IPS DF 4.7 (cell line): ENCODE measurements at regions not wholly inside any gene's neighbourhood (a gene's known extent, or its start where the extent isn't known, plus 50 kb on each side); places are given as distances from the start of the nearest gene placed in this dataset.
A peak's percentile ranks its signal among the peaks of the same experiment; 100 is the strongest.
"Not testable (repeated sequence)": the region's sequence is repeated elsewhere in the genome, so short reads cannot be mapped to it uniquely, and the experiment has no call there.

Experiments used
- DNase-seq: peaks from one replicate; pipeline ENCODE4 v3.0.0-alpha.2; 2013; ENCODE audit warnings: low spot score; ENCODE audit errors: extremely low read depth

DNA sequence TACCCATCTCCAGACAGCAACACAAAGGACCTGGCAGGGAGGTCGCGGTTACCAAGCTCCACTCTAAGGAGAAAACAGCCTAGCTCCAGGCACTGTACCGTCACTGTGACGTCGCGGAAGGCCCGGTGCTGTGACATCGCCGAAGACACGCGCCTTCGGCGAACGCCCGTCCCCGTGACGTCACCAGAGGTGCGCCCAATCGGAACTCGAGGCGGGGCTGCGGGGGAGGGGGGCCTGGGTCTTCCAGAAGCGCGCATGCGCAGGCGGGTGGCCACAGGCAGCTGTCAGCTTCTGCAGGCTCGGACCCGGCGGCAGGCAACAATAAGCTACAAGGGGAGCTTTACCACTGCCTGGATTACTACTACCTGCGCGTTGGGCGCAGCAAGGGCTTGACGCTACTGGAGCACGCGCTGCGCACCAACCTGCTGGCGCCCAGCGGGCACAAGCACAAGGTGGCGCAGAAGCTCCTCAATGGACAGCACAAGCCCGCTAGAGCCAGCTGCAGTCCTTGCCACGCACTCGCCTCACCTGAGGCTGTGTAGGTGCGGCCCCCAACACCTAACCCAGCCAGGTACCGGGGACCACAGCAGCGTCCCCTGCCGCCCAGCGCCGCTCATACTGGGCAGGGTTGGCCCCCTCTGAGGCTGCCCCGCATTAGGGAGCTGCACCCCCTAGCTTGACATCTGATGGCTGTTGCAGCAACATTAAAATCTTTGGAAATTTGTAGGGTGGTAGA is 208.4 kb downstream of the TPST1 start:
- peak; percentile 60 for DNase-seq

DNA sequence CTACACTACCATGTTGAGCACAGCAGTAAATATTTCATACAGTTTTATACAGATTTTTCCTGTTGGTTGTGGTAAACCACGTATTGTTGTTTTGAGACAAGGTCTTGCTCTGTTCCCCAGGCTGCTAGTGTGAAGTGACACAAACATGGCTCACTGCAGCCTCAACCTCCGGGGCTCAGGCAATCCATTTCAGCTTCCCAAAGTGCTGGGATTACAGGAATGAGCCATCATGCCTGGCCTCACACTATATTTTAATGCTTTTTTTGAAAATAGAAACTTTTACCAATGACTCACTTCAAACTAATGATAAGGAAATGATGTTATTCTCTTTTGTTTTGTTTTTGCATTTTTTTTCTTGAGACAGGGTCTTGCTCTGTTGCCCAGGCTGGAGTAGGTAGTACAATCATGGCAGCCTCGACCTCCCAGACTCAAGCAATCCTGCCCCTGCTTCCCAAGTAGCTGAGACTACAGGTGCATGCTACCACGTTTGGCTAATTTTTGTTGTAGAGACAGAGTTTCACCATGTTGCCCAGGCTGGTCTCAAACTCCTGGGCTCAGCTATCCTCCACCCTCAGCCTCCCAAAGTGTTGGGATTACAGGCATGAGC is 210.6 kb downstream of the TPST1 start:
- DNase-seq = no peak

DNA sequence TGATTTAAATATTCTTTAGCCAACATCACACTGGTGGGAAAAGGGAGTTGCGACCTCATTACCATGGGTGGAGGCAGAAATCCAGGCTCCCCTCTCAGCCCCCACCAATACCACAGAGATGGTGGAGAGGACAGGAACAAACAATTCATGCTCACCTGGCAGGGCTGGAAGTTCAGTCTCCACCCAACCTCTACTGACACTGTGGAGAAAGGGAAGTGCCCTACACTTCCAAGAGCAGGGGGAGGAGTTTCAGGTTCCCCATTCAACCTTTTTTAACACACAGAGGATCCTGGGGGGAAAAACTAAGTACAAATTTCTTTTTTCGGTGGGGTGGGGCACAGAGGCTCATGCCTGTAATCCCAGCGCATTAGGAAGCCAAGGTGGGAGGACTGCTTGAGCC is 210.1 kb upstream of the KCTD7 start:
- no peak for DNase-seq

DNA sequence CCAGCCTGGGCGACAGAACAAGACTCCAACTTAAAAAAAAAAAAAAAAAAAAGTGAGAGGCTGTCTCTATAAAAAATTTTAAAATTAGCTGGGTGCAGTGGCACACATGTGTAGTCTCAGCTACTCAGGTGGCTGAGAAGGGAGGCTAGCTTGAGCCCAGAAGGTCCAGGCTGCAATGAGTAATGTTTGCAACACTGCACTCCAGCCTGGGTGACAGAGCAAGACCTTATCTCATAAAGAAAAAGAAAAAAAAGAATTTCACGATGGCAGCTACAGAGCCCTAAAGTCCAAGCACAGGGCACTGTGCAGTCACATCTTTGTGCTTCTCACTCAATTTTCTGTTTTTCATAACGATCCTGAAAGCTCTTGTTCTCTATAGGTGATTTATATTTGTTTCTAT is 209.5 kb upstream of the KCTD7 start:
- DNase-seq = no peak

DNA sequence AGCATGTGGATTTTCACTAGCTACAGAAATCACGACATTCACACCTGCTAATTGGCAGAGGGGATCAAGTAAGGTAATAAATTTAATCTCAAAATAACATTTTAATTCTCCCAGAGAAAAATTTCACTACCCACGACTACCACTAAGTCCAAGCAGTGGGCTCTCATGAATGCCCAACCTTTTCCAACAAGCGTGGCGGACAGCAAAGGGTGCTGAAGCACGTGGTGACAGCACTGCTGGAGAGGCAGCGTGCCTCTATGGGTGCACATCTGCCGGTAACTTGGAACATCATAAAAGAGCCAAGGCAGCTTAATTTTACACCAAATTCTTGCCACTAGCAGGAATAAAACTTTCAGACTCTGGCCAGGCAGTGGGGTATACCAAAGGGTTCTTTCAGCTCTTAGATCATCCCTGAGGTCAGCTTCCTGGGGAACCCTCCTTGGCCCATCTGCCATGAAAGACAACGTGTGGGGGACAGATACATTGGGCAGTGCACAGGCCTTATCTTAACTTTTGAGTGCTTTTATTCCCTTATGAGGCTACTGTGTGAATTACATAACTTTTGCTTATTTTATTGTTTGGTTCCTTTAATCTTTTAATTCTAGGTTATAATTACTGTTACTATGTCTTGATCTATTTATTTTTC is 206.7 kb upstream of the KCTD7 start:
- DNase-seq = no peak

DNA sequence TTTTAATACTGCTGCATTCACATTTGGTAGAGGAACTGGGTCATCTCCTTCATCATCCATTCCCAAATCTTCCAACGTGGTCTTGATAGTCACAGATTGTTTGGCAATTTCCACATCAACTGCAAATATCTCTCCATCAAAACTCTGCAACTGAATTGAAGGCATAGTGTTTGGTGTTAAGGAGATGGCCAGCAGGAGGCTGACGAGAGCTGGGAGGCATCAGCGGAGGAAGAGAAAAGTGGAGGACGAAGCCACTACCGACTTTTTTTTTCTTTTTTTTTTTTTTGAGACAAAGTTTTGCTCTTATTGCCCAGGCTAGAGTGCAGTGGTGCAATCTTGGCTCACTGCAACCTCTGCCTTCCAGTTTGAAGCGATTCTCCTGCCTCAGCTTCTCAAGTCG is 205.0 kb upstream of the KCTD7 start:
- DNase-seq = no peak

DNA sequence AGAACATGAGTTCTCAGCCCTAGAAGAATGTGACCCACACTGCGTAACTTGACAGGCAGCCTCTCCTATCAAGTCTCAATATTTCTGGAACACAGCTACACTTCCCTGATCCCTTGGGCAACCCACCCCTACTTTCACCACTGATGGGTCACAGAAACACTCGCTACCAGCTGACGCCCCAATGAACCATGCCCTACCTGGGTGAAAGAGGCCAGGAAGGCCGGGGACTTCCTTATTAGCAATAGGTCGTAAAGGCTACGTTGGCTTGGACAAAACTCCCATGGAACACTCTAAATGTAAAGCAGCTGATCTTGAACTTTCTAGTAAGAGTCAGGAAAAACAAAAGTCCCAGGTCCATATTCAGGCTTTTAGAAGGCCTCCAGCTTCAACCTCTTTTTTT is 202.3 kb upstream of the KCTD7 start:
- DNase-seq = no peak

DNA sequence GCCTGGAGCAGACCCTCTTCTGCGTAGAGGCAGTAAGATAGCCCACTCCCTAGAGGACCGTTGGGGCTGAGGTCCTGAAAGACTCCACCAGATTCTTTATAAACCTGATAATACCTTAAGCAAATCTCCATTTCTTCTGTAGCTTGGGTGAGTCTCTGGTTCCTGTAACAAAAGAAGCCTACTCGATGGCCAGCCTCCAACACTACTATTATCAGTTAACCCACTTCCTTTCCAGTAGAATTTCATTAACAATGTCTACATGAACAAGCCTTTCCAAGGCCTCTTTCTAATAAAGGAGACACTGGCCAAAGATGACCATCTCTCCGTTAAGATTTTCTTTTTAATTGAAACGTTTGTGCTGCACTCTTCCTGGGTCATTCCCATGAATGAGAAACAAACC is 201.7 kb upstream of the KCTD7 start:
- no peak for DNase-seq

DNA sequence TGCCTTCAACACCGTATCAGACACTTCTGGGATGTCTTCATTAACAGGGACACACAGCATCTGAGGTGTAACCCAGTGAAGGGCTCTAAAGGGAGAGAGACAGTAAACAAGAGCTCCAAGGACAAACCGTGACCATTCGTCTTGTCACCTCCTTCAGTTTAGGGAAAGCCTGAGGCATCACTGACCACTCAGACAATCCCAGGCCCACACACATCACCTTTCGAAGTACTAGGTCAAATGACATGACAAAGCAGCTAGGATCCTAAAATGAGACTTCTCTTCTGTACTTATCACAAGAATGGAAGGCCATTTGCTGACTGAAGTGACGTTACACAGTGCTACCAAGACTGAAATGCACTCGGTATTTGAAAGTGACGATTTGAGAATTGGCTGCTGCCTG is 200.7 kb upstream of the KCTD7 start:
- no peak for DNase-seq

DNA sequence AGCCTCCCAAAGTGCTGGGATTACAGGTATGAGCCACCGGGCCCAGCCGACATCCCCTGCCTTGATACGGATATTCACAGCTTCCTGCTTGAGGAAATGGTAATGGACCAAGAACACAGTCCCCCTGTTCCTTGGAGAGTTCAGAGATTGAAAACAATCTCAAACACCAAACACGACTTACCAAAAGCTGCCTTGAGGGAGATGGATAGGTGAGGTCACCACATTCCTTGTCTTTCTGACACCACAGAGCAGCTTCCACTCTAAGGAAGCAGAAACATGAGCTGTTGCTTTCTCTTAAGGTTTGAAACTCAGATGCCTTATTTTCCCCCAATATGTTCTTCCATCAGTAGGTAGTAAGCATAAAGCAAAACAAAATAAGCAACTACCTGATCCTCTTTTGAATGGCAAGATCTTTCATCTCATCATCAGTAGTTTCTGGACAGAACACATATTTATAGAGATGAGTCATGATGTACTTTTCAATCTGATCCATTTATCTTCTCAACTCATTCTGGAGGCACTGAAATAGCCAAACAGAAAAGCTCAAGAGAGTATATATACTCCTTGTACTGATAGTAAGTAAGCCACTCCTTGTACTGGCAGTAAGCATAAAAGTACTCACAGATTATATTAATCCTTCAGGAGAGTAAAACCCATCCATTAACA is 199.1 kb upstream of the KCTD7 start:
- no peak for DNase-seq

DNA sequence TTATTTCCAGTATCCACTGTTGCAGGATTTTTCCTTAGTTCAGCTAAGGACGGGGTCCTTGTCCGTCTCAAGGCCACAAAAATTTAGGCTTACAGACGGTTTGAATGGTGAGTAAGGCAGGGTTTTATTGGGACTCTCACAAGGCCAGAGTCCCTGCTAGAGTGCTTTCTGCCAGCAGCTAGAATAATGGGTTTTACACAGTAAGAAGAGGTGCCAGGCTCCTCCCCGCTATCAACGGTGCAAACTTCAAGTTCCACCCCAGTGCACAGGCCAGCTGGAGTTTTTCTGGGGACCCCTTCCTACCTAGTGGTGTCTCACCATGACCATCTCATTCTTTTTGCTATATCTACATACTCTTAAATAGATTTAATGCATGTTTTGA is 198.5 kb upstream of the KCTD7 start:
- DNase-seq = no peak

DNA sequence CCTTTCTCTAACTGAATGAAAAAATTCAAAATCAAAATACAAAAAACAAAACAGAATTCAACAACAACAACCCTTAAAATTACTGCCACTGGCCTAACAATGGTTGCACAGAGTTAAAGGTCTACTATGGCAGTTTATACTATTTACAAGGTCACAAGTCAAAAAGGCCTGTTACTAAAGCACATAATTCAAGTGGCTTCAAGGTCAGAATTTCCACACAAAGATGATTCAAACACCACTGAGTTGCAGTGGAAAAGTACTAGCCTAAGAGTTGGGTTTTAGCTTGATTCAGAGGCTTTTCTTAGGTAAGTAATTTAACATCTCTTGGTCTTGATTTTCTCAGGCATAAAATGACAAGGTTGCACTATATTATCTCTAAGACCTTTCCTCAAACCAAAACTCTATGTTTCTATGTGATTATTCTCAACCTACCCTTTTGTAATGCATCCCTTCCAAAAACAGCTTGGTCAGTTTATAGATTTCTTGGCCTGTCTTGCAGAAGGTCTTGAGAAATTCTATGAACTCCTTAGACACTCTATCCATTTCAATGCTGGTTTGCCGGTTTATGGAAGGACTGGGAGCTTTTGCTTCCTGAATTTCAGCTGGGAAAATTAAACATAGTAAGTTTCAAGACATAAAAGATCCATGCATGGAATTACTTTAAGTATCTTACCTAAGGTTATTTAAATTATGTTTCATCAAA is 189.8 kb upstream of the KCTD7 start:
- DNase-seq = not testable (repeated sequence)

DNA sequence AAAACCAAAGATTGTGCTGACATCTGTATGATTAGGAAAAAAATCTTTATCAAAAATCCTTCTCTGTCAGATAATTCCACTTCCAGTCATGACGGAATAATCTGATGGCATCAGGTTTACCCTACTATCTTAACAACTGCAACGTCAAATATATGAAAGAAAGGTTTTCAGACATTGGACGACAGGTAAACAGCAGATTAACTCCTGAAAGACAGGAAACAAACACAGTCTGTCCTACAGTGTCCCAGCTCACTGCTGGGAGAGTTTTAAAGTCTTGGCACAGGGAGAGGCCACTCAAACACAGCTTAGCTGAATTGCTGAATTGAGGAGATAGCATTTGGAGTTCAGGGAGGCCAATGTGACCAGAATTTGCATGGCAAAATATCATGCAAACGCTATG is 186.3 kb upstream of the KCTD7 start:
- no peak for DNase-seq

DNA sequence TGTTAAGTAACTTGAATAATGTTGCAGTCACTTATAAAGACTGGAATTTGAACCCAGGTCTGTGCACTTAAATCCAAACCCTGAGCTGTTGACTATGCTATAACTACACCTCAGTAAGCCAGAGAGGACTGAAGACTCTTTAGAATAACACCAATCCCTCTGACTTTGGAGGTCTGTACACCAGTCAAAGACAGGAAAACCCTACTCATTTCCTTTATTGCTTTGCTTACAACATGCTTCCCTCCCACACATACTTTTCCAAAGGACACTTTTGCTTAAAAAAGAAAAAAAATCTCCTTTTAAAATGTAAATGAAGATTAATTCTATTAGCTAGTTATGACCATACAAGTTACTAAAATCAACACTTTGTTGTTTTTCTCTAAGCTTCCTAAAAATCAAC is 184.7 kb upstream of the KCTD7 start:
- no peak for DNase-seq

DNA sequence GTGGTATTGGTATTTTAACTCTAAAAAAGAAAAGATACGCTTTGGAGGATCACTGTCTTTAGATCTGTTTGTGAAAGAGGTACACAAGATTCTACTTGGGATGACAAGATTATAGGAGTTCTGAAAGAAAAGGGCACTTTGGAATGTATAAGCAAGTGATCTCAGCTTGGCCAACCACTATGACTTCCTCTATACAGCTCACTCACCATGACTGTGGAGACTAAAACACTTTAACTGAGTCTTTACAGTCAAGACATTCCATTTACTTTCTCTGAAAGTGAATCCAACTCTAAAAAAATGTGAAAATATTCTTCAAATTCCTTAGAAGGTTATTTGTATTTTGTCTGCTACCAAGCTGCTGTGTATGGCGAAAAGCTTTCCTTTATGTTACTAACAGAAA is 181.7 kb upstream of the KCTD7 start:
- not testable (repeated sequence) for DNase-seq

DNA sequence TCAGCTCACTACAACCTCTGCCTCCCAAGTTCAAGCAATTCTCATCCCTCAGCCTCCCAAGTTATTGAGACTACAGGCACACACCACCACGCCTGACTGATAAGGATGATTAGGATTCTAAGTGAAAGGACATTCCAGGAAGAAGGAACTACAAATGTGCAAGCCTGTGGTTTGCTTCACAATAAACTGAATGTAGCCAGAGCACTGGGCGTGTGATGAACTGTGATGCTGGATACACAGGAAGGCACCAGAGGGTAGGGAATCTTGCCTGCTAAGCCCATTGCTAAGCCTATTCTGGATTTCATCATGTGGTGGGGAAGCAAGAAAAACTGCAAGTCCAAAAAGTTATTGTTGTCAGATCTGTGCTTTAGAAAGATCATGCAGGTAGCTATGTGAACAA is 177.9 kb upstream of the KCTD7 start:
- not testable (repeated sequence) for DNase-seq

DNA sequence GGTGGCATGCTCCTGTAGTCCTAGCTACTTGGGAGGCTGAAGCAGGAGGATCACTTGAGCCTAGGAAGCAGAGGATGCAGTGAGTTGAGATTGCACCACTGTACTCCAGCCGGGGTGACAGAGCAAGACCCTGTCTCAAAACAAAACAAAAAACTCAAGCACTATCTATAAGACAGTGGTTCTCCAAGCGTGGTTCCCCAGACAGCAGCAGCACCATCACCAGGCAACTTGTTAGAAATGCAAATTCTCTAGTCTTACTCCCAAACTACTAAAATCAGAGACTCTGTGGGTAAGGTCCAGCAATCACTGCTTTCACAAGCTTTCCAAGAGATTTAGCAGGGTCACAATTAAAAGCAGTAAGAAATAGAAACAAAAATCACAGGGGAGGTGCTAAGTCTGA is 177.0 kb upstream of the KCTD7 start:
- DNase-seq = not testable (repeated sequence)

DNA sequence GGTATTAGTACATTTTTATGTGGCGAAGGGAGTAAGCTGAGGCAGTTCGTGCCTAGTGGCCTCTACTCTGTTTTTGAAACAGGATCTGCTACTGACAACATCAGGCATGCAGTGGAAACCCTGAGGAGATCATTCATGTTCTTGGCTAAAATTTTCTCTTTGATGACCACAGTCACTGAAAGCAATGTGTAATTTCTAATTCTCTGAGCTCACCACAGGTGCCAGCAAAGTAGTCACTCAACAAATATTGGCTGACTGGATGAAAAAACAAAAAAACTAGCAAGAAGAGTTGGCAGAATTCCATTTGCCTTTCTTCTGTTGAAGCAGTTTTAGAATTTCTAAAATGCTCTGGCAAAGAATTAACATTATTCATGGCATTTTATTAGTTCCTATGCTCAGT is 176.5 kb upstream of the KCTD7 start:
- no peak for DNase-seq

DNA sequence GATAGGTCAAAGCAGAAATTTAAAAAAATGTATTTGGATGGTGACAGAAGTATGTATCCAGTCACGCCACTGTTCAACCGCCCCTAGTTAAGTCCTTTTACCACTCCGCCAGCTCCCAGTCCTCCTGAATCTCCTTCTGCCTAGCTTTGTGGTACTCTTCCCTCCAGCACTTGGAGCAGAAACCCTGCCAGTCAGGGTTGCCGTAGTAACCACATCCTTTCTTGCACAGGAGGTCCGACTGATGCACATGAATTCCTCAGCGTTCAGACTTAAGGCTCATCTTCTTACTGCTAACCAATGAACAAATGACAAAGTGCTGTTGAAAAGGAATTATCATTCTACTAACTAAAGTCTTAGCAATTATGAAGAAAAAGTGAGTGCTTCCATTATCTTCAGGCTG is 175.3 kb upstream of the KCTD7 start:
- no peak for DNase-seq

DNA sequence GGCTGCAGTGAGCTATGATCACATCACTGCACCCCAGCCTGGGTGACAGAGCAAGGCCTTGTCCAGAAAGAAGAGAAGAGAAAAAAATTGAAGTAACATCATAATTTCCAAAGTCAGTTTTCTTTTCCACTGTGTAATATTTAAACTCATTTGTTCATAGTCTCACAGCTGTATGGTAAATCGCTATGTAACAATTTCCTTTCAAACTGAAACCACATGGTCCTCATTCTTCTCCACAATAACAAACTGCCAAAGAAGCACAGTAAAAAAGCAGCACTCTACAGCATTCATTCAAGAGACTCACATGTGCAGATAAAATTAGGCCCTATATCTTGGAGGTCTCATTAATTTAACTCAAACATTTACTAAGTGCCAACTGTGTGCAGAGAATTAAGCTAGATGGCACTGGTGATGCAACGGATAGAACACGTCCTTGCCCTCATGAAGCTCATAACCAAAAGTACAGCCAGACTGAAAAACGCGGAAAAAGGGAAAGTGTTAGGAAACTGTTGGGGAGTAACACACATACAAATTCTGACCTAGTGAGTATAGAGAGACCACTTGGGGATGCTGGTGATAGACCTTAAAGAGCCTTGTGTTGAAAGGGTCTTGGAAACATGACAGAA is 174.0 kb upstream of the KCTD7 start:
- DNase-seq = no peak

DNA sequence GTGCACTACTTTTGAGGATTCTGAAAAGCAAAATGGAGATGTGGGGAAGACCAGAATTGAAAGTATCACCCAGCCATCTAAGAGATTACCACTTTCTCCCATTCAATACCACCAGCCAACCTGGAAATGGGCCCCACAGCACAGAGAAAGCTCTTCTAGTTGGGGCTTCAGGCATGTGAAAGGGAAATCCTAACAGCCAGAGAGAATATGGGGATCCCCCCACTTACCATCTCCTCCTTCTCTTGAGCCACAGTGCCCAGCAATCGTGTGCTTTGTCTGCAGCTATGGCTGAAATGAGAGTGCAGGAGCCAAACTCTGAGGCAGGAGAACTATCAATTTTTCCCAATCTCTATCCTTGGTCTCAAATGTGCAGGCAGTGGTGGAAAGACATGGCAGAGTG is 173.2 kb upstream of the KCTD7 start:
- not testable (repeated sequence) for DNase-seq
